ENCODE measurements at regions not wholly inside any gene's neighbourhood (a gene's known extent, or its start where the extent isn't known, plus 50 kb on each side); places are given as distances from the start of the nearest gene placed in this dataset.

GRCh38 chr16:85991425-85991824 is 92.5 kb downstream of the IRF8 start:
- FAIRE-seq: no peak

- FAIRE-seq: no peak
These were observed 92.9 kb downstream of the IRF8 start for GRCh38 chr16:85991856-85992255.

GRCh38 chr16:85992359-85992758 is 93.4 kb downstream of the IRF8 start:
- FAIRE-seq: no peak

- FAIRE-seq: no peak
These were observed 93.8 kb downstream of the IRF8 start for GRCh38 chr16:85992779-85993178.

- no peak for FAIRE-seq
These were observed 95.8 kb downstream of the IRF8 start for GRCh38 chr16:85994492-85995490.

GRCh38 chr16:85995541-85996423 is 96.8 kb downstream of the IRF8 start:
- FAIRE-seq: no peak

- no peak for FAIRE-seq
These were observed 97.9 kb downstream of the IRF8 start for GRCh38 chr16:85996843-85997242.

GRCh38 chr16:85998171-85998867 is 99.4 kb downstream of the IRF8 start:
- FAIRE-seq: no peak

- FAIRE-seq: no peak
These were observed 100.1 kb downstream of the IRF8 start for GRCh38 chr16:85998868-85999729.

- FAIRE-seq: no peak
These were observed 100.8 kb downstream of the IRF8 start for GRCh38 chr16:85999778-86000177.

GRCh38 chr16:86002178-86002900 is 103.4 kb downstream of the IRF8 start:
- no peak for FAIRE-seq

GRCh38 chr16:86007524-86007923 is 108.6 kb downstream of the IRF8 start:
- no peak for FAIRE-seq

- no peak for FAIRE-seq
These were observed 111.7 kb downstream of the IRF8 start for GRCh38 chr16:86010680-86011141.

GRCh38 chr16:86011532-86011931 is 112.6 kb downstream of the IRF8 start:
- no peak for FAIRE-seq

- FAIRE-seq: no peak
These were observed 113.3 kb downstream of the IRF8 start for GRCh38 chr16:86012221-86012620.

- no peak for FAIRE-seq
These were observed 114.9 kb downstream of the IRF8 start for GRCh38 chr16:86013867-86014266.

GRCh38 chr16:86015606-86016005 is 116.6 kb downstream of the IRF8 start:
- no peak for FAIRE-seq

GRCh38 chr16:86016201-86016965 is 117.4 kb downstream of the IRF8 start:
- peak; percentile 62 for FAIRE-seq

- FAIRE-seq: no peak
These were observed 119.1 kb downstream of the IRF8 start for GRCh38 chr16:86018071-86018470.

- FAIRE-seq: no peak
These were observed 119.5 kb downstream of the IRF8 start for GRCh38 chr16:86018487-86018886.
